Adrenal gland (tissue), 9 donors: ENCODE measurements at regions not wholly inside any gene's neighbourhood (a gene's known extent, or its start where the extent isn't known, plus 50 kb on each side); places are given as distances from the start of the nearest gene placed in this dataset.

Source experiments
- DNase-seq, 7 donors: peaks; one replicate each; pipeline ENCODE4 v3.0.0-alpha.2; 2019 to 2020
- H3K27ac ChIP-seq, 5 donors: fragments of 200-600 bp; sonication (generic) in 4 of 5; 1 replicate in 3 of 5; 2 replicates in 2 of 5; pipeline versions ENCODE4 v1.5.1 to v1.8.0; 2016 to 2020; ENCODE audit warnings: mild to moderate bottlenecking in 1 of 5
- H3K27me3 ChIP-seq: fragments of 200-600 bp; 2 replicates; pipeline ENCODE4 v1.8.0; 2021
- H3K36me3 ChIP-seq, 2 donors: fragments of 200-600 bp; replicated peaks in 1 of 2; 1 replicate in 1 of 2; 2 replicates in 1 of 2; pipeline versions ENCODE4 v1.5.1 to v1.8.0; 2018 to 2022
- H3K4me1 ChIP-seq, 2 donors: fragments of 200-600 bp; replicated peaks in 1 of 2; 1 replicate in 1 of 2; 2 replicates in 1 of 2; pipeline versions ENCODE4 v1.5.1 to v1.8.0; 2018 to 2021
- H3K4me3 ChIP-seq, 4 donors: fragments of 200-600 bp; sonication (generic) in 3 of 4; one replicate each; pipeline ENCODE4 v1.5.1; 2016 to 2018
- H3K9me3 ChIP-seq, 3 donors: fragments of 200-600 bp; sonication (generic) in 1 of 3; replicated peaks in 1 of 3; 1 replicate in 2 of 3; 2 replicates in 1 of 3; pipeline versions ENCODE4 v1.5.1 to v1.8.0; 2016 to 2021
- CTCF ChIP-seq, 6 experiments: fragments of 450-650 bp in 4 of 6; fragments of 200-600 bp in 2 of 6; sonication (generic) in 1 of 6; IDR thresholded peaks; 1 replicate in 5 of 6; 2 replicates in 1 of 6; pipeline versions ENCODE4 v1.5.1 to v1.8.0; 2016 to 2021; ENCODE audit warnings: antibody characterized with exemption in 6 of 6, mild to moderate bottlenecking in 2 of 6, moderate library complexity in 1 of 6
- POLR2A ChIP-seq, 2 donors: fragments of 450-650 bp; IDR thresholded peaks; one replicate each; pipeline ENCODE4 v1.6.1; 2017; ENCODE audit warnings: antibody characterized with exemption in 2 of 2, mild to moderate bottlenecking in 2 of 2, moderate library complexity in 1 of 2
- WGBS, 4 donors: extraction: QIAGEN DNeasy Blood & Tissue Kit in 2 of 4; methylation state at CpG; one replicate each; pipeline versions ENCODE4 v1.1.5 to v1.1.7; 2013 to 2017; 5-methylcytosine and 5-hydroxymethylcytosine counted together
- intact Hi-C, 2 donors: fragments of 100-400 bp; cut with DNase I; formaldehyde crosslinking; loops; one replicate each; pipeline versions ENCODE4 v1.14.1 to v1.15.0; 2022 to 2023
- donor health status: healthy with polysubstance abuse.
- donor health status: Bipolar disorder and iron deficiency.
- donor health status: DM: yes; HTN: yes; CAD: no.
- donor health status: DM: no; HTN: no; CAD: no.
- donor health status: DM: no; HTN: no; CAD: no.

- Histone ChIP-seq H3K9me3 (no peaks in the 10 kb centered on the region), H3K36me3 (no peaks in the 10 kb centered on the region), H3K4me3 (no peak overlapping the region), H3K27ac (no peak overlapping the region), H3K27me3 (peaks cover 5% of the 10 kb centered on the region), H3K4me1 (no peaks in the 10 kb centered on the region)
- intact Hi-C loops, result no loop called here
- WGBS, 4 donors, result 69 to 85% (median 71%) methylated on average over 4 of the region's 4 CpGs
- TF ChIP-seq CTCF (IDR thresholded peaks at IDR 0.05) (no peak), POLR2A (IDR thresholded peaks at IDR 0.05) (no peak)
- DNase-seq, result no peak
These were observed 107.9 kb upstream of the TEX13D start for GRCh38 chrX:124224528-124224927.

- intact Hi-C loops, result no loop called here
- H3K27me3 ChIP-seq, result peaks cover 5% of the 10 kb centered on the region
- no peaks in the 10 kb centered on the region for H3K9me3 ChIP-seq
- no peak overlapping the region for H3K4me3 ChIP-seq
- no peak for DNase-seq
- H3K4me1 ChIP-seq, result no peaks in the 10 kb centered on the region
- 71 to 83% (median 75%) methylated on average over 2 of the region's 2 CpGs for WGBS, 4 donors
- no peak overlapping the region for H3K27ac ChIP-seq
- no peaks in the 10 kb centered on the region for H3K36me3 ChIP-seq
- TF ChIP-seq POLR2A (IDR thresholded peaks at IDR 0.05) (no peak), CTCF (IDR thresholded peaks at IDR 0.05) (no peak)
These were observed 106.3 kb upstream of the TEX13D start for GRCh38 chrX:124226129-124226528.

- no peaks in the 10 kb centered on the region for H3K9me3 ChIP-seq
- 68 to 83% (median 73%) methylated on average over 3 to 4 of the region's 4 CpGs for WGBS, 4 donors
- peaks cover 5% of the 10 kb centered on the region for H3K27me3 ChIP-seq
- no peak overlapping the region for H3K27ac ChIP-seq
- H3K36me3 ChIP-seq, result no peaks in the 10 kb centered on the region
- intact Hi-C loops, result no loop called here
- no peaks in the 10 kb centered on the region for H3K4me1 ChIP-seq
- H3K4me3 ChIP-seq, result no peak overlapping the region
- TF ChIP-seq CTCF (IDR thresholded peaks at IDR 0.05) (peak in 1 of 6 experiments; percentile 12), POLR2A (IDR thresholded peaks at IDR 0.05) (no peak)
- DNase-seq, result no peak
These were observed 103.6 kb upstream of the TEX13D start for GRCh38 chrX:124228849-124229248.

- no peak overlapping the region for H3K4me3 ChIP-seq
- H3K27ac ChIP-seq, result no peak overlapping the region
- H3K4me1 ChIP-seq, result no peaks in the 10 kb centered on the region
- H3K27me3 ChIP-seq, result peaks cover 5% of the 10 kb centered on the region
- 58 to 88% (median 79%) methylated on average over 4 of the region's 4 CpGs for WGBS, 4 donors
- intact Hi-C loops, result no loop called here
- DNase-seq, result no peak
- TF ChIP-seq CTCF (IDR thresholded peaks at IDR 0.05), result no peak
- no peak for TF ChIP-seq POLR2A (IDR thresholded peaks at IDR 0.05)
- H3K36me3 ChIP-seq, result no peaks in the 10 kb centered on the region
- no peaks in the 10 kb centered on the region for H3K9me3 ChIP-seq
These were observed 103.1 kb upstream of the TEX13D start for GRCh38 chrX:124229374-124229773.
